Fibroblast of pulmonary artery (primary cell): ENCODE measurements at regions not wholly inside any gene's neighbourhood (a gene's known extent, or its start where the extent isn't known, plus 50 kb on each side); places are given as distances from the start of the nearest gene placed in this dataset.
A peak's percentile ranks its signal among the peaks of the same experiment; 100 is the strongest.

ENCODE experiments used
- DNase-seq: peaks from one replicate; pipeline ENCODE4 v3.0.0-alpha.2; 2010; ENCODE audit warnings: low read depth
- H3K4me3 ChIP-seq: replicated peaks from 2 replicates; pipeline ENCODE4 v1.5.1; 2011; ENCODE audit warnings: low read depth, mild to moderate bottlenecking, control low read depth, low read length, moderate library complexity
- TF ChIP-seq, protein P1 (sequence below): IDR thresholded peaks from 2 replicates; pipeline ENCODE4 v1.5.1; 2011; ENCODE audit warnings: mild to moderate bottlenecking, control low read depth, low read length, inconsistent platforms; ENCODE audit errors: missing control alignments

DNA sequence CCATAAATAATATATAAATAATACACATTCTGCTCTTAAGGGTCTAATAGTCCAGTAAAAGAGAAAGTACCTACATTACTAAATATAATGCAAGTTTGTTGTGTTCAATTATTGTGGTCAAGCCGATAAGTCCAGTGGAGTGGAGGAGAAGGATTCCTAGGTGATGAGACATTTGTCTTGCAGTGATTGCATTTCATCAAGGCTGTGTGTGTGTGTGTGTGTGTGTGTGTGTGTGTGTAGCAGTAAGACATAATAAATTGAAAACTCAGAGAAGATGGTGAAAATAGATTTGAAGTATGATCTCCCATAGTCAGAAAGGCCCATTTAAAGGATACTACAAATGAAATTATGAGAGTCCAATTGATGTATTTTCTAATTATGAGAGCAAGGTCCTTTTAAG is 192.5 kb upstream of the SEMA3C start:
- H3K4me3 ChIP-seq = no peak overlapping the region
- DNase-seq = peak; percentile 93
- TF ChIP-seq, protein P1, sequence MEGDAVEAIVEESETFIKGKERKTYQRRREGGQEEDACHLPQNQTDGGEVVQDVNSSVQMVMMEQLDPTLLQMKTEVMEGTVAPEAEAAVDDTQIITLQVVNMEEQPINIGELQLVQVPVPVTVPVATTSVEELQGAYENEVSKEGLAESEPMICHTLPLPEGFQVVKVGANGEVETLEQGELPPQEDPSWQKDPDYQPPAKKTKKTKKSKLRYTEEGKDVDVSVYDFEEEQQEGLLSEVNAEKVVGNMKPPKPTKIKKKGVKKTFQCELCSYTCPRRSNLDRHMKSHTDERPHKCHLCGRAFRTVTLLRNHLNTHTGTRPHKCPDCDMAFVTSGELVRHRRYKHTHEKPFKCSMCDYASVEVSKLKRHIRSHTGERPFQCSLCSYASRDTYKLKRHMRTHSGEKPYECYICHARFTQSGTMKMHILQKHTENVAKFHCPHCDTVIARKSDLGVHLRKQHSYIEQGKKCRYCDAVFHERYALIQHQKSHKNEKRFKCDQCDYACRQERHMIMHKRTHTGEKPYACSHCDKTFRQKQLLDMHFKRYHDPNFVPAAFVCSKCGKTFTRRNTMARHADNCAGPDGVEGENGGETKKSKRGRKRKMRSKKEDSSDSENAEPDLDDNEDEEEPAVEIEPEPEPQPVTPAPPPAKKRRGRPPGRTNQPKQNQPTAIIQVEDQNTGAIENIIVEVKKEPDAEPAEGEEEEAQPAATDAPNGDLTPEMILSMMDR = no peak

DNA sequence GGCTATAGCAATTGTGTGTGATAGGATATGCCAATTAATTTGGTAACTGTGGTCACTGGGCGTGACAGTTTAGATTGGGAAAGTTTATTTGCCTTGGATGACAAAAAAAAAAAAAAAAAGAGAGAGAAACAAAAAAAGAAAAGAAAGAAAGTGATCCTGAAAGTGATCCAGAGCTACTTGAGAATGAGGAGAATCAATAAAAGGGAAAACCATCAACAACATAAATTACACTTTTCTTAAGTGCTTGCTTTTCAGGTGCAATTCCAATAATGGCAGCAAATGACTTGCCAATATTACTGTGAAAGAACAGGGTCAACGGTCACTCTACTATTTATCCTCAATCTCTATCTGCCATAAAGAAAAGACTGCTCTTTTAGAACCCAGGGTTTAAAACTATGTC is 191.8 kb upstream of the SEMA3C start:
- DNase-seq = no peak
- TF ChIP-seq, protein P1 = no peak

DNA sequence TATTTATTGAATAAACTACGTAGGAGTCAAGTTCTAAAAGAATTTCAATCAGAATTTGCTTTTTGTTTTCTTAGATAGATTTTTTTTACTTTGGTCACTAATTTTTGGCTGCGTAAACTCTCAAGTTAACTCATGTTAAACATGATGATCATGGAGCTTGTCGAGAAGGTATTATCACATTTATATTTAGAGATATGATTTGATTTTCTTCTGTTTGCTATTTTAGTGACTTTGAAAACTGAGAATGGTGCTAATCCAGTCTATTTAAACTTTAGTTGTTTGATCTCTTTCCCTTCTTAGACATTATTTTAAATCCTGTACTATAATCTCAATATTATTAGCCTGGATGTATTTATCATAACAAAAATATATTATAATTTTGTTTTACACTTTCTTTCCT is 179.4 kb upstream of the SEMA3C start:
- DNase-seq = no peak
- TF ChIP-seq, protein P1 = no peak
- no peak overlapping the region for H3K4me3 ChIP-seq

More for the DNA sequence above, 191.8 kb upstream of the SEMA3C start:
- no peak overlapping the region for H3K4me3 ChIP-seq

DNA sequence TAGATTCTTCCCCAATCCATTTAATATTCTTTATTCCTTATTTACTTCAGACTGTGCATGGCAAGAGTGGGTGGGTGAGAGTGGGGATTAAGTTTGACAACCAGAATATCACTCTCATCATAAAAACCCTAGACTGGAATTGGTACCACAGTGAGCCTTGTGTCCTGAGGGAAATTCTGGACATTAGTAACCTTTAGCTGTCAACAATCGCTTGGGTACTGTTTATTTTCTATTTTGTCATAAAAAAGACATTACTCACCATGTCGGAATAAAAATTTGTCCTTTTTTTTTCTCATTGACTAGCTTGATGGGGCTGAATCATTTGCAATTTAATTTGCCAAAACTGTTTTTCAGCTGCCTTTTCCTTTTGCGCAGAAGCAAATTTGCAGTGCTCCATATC is 176.1 kb upstream of the SEMA3C start:
- DNase-seq = no peak
- no peak overlapping the region for H3K4me3 ChIP-seq
- TF ChIP-seq, protein P1 = no peak

DNA sequence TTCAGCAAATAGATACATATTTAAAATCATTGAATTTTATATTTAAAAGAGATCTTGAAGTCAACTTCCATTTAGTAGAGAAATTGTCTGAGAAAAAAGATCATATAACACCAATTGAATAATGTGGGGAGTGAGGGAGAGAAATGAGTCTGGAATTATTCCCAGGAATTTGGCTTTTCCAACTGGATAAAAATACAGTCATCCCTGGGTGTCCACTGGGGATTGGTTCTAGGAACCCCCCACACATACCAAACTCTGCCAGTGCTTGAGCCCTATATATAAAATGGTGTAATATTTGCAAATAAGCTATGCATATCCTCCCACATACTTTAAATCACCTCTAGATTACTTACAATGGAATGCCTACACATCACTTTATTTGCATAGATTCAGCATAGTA is 162.8 kb upstream of the SEMA3C start:
- peak; percentile 20 for DNase-seq
- TF ChIP-seq, protein P1 = no peak
- no peak overlapping the region for H3K4me3 ChIP-seq

DNA sequence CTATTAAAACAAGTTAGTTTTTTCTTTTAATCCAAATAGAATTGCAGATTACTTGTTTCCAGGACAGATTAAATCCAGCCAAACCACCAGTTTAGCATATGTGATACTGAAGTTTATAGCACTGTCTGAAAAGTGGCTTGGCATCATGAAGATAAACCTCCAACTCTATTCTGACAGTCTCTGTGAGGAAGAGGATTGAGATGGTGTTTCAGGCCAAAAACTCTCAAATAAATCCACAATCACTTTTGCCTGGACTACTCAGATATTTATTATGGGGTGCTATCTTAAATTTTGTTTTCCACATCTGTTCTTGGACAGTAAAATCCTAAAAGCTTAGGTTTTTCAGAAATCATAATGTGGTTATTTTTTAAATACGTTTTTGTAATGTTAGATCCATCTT is 161.7 kb upstream of the SEMA3C start:
- TF ChIP-seq, protein P1 = no peak
- no peak overlapping the region for H3K4me3 ChIP-seq
- no peak for DNase-seq

DNA sequence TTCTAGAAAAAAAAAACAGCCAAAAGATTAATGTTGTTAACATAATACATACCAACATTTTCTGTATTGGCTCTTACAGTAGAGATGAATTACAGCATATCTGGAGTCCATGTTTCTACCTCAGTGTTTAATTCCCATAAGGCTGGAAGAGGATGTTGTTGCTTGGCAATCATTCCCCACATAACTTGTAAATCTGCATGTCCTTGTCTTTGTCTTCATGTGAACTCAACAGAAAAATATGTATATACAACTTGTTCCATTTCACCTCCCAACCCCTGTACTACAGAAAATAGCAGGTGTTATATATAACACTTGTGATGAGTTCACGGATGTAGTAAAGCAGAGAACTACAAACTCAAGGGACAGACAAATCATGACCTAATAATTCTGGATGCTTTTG is 160.9 kb upstream of the SEMA3C start:
- TF ChIP-seq, protein P1 = no peak
- peak; percentile 22 for DNase-seq
- no peak overlapping the region for H3K4me3 ChIP-seq
